COR-L47 (cell line): ENCODE measurements at regions not wholly inside any gene's neighbourhood (a gene's known extent, or its start where the extent isn't known, plus 50 kb on each side); places are given as distances from the start of the nearest gene placed in this dataset.
"Not testable (repeated sequence)": the region's sequence is repeated elsewhere in the genome, so short reads cannot be mapped to it uniquely, and the experiment has no call there.

Experiments used
- DNase-seq: peaks from one replicate; lab custom pipeline; 2025; lab: John Stamatoyannopoulos, UW

DNA sequence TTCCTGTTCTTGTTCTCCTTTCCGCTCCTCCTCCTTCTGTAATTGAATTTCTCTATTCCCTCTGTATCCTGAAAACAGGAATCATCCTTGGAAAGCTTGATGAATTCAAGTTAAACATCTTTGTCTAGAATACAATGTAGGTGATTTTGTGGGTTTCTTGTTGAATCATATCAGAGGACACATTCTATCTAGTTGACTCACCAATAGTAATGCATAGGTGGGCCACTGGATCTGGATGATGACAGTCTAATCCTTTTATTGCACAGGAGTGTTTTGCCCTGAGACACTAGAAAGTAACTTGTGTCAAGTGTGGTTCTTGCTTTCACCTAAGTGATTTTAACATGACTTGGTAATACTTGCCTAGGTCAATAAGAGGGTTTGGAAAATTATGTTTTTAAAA lies 164.3 kb downstream of the RFPL4B start:
- DNase-seq, result no peak

DNA sequence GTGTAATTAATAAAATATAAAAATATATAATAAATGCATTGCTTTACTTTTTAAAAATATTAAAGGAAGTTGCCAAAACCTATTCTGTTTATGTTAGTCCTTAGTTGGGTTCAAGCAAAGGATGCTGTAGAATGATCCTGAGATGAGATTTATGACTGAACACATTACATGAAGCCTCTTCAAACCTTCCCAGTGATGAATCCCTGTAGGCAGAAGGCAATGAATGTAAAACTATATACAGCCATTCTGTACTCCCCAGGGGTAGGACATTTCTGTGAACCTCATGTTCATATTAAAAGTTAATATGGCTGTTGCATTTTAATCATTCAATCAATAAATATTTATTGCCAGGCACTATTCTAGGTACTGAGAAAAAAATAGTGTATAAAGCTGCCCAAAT lies 166.0 kb downstream of the RFPL4B start:
- DNase-seq, result no peak

DNA sequence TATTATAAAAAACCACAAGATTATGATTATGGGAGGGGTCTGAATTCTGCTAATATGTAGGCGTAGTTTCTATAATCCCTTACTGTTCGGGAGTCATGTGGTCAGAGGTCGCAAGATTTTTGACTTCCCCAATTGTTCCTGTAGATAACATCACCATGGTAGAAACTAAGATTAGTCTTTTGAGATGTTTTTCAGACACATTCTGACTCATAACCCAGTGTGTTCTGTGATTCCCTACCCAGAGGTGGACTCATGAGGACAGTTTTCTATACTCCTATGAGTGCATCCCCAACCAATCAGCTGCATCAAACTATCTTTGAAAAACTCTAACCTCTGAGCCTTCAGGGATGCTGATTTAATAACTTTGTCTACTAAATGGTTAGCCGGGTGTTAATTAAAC lies 175.5 kb downstream of the RFPL4B start:
- DNase-seq, result no peak

DNA sequence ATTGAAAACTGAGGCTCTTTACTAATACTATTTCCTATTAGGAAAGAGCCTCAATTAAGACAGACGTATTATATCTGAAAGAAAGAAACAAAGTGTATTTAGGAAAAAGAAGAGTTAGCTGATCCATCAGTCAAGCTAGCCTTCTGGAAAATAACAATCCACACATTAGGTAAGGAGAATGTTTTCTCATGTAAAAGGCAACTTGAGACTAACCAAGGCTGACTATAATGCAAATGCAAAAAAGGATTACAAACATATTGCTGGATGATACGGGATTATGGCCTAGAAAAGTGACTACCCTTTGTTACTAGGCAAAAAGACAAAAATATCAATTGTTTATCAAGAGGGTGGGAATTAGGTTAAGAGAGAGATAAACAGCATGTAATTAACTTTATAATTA lies 176.9 kb downstream of the RFPL4B start:
- DNase-seq, result no peak

DNA sequence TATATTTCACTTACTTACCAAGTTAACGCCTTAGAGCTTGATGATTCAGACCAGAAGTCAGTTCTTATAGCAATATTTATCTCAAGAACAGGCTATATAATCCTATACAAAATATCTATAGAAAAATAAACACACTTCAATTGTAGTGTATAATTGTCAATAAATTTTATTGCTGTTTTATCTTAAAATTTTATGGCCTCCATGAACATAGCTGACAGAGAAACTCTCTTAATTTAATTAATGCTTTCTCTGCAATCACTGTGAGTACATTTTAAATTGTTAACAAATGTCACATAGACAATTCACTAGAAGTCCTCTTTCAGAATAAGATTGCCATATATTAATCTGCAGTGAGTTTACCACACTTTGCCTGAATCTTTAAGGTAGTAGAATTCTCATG lies 178.6 kb downstream of the RFPL4B start:
- DNase-seq, result no peak

DNA sequence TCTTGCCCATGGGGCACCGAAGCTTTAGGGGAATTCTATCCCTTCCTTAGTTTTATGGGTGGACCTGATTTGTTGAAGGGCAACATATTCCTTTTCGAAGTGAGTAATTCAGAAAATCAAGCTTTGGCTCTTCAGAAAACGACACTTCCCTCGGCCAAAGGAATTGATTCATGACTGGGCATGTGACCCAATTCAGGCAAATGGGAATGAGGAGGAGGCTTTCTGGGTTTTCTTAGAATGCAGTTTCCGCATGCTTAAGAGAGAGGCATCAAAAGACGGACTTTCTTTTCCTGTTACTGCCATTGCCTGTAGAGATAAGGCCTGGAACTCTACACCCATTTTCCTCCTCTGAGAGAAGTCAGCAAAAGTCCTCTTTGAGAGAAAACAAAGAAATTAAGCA lies 179.5 kb downstream of the RFPL4B start:
- no peak for DNase-seq

DNA sequence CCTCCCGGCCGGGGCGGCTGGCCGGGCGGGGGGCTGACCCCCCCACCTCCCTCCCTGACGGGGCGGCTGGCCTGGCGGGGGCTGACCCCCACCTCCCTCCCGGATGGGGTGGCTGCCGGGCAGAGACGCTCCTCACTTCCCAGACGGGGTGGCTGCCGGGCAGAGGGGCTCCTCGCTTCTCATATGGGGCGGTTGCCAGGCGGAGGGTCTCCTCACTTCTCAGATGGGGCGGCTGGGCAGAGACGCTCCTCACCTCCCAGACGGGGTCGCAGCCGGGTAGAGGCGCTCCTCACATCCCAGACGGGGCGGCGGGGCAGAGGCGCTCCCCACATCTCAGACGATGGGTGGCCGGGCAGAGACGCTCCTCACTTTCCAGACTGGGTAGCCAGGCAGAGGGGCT lies 181.2 kb downstream of the RFPL4B start:
- DNase-seq, result not testable (repeated sequence)

DNA sequence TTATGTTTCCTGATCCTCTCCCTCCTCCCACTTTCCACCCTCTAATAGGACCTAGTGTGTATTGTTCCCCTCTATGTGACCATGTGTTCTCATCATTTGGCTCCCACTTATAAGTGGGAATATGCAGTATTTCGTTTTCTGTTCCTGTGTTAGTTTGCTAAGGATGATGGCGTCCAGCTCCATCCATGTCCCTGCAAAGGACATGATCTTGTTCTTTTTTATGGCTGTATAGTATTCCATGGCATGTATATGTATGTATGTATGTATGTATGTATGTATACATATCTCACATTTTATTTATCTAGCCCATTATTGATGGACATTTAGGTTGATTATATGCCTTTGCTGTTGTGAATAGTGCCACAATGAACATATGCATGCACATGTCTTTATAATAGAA lies 188.7 kb downstream of the RFPL4B start:
- DNase-seq, result no peak

DNA sequence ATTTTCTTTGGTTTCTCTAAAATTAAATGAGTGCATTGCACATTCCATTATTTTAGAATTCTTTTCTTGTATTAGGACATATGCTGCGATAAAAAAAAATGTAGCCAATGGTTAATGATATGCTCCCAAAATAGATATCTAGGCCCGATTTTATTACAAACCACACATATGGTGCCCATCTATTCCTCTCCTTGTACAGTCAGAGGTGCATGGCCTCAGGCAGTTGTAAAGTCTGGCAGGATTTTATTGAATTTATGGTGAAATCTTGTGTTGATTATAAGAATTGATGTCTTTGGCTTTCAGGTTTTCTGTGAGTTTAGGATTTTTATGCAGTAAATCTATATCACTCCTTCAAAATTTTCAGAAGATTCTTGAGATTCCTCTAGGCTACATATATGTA lies 192.2 kb downstream of the RFPL4B start:
- DNase-seq, result no peak

DNA sequence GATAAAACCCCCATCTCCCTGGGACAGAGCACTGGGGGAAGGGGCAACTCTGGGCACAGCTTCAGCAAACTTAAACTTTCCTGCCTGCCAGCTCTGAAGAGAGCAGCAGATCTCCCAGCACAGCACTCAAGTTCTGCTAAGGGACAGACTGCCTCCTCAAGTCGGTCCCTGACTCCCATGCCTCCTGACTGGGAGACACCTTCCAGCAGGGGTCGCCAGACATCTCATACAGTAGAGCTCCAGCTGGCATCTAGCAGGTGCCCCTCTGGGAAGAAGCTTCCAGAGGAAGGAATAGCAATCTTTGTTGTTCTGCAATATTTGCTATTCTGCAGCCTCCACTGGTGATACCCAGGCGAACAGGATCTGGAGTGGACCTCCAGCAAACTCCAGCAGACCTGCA lies 194.7 kb downstream of the RFPL4B start:
- DNase-seq, result not testable (repeated sequence)

DNA sequence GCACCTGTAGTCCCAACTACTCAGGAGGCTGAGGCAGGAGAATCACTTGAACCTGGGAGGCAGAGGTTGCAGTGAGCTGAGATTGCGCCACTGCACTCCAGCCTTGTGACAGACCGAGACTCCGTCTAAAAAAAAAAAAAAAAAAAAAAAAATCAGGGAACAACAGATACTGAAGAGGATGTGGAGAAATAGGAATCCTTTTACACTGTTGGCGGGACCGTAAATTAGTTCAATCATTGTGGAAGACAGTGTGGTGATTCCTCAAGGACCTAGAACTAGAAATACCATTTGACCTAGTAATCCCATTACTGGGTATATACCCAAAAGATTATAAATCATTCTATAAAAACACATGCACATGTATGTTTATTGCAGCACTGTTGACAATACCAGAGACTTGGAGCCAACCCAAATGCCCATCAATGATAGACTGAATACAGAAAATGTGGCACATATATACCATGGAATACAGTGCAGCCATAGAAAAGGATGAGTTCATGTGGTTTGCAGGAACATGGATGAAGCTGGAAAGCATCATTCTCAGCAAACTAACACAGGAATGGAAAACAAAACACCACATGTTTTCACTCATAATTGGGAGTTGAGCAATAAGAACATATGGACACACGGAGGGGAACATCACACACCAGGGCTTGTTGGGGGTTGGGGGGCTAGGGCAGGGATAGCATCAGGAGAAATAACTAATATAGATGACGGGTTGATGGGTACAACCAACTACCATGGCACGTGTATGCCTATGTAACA lies 200.4 kb downstream of the RFPL4B start:
- not testable (repeated sequence) for DNase-seq

DNA sequence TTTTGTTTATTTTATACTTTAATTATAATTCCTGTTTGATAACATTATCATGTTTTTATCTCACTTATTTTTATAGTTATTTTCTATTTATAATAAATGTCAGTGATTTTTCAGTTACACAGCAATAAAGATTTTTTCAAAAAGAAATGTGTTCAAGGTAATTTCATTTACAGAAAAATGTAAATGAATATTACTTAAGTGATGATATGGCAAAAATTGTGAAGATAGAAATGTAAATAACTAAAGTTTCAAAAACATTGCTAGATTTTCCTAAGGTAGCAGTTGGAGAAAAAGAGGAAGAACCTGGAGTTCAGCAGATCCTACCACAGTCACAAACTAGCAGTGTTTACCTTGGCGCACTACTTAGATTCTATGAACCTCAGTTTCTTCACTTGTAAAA lies 202.6 kb downstream of the RFPL4B start:
- no peak for DNase-seq

DNA sequence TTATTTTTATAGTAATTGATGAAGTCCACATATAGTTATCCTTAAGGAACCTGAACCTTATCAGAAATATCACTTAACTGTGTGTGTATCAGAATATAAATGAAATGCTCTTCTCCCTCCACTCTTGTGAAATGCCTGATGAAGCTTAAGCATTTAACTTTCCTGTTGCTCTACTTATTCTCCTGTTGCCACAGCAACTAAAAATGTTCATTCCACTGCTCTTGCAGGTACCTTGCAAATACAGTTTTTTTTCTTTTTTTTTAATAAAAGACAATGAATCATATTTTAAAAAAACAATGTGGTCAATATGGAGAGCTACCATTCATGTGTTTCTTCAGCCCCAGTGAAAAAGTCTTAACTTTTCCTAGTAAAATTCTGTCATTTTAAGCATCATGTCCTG lies 210.3 kb downstream of the RFPL4B start:
- DNase-seq, result no peak

DNA sequence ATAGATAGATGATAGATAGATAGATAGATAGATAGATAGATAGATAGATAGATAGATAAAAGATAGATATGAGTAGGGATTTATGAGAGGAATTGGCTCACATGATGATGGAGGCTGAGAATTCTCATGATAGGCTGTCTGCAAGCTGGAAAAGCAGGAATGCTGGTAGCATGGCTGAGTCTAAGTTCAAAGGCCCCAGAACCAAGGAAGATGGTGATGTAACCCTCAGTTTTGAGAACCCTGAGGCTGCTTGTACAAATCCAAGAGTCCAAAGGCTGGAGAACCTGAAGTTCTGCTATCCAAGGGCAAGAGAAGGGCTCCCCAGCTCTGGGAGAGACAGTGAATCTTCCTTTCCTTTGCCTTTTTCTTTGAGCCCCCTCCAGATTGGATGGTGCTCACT lies 210.8 kb downstream of the RFPL4B start:
- DNase-seq, result no peak

DNA sequence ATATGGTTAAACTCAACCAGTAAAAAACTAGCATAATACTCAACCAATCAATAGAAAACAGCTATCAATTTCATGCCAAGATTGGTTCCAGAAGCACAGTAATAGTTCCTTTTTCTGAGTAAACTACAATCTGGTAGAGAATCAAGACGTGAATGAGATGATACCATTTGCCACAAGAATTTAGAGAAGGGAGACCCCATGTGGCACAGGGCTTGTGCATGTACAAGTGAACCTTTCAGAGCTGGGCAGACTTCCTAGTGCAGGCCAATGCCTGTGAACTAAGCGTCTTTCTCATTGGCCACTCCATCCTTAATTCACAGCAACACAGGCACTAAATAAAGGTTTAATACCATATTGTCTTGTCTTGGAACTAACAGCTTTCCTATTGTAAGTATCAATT lies 213.5 kb downstream of the RFPL4B start:
- DNase-seq, result no peak

DNA sequence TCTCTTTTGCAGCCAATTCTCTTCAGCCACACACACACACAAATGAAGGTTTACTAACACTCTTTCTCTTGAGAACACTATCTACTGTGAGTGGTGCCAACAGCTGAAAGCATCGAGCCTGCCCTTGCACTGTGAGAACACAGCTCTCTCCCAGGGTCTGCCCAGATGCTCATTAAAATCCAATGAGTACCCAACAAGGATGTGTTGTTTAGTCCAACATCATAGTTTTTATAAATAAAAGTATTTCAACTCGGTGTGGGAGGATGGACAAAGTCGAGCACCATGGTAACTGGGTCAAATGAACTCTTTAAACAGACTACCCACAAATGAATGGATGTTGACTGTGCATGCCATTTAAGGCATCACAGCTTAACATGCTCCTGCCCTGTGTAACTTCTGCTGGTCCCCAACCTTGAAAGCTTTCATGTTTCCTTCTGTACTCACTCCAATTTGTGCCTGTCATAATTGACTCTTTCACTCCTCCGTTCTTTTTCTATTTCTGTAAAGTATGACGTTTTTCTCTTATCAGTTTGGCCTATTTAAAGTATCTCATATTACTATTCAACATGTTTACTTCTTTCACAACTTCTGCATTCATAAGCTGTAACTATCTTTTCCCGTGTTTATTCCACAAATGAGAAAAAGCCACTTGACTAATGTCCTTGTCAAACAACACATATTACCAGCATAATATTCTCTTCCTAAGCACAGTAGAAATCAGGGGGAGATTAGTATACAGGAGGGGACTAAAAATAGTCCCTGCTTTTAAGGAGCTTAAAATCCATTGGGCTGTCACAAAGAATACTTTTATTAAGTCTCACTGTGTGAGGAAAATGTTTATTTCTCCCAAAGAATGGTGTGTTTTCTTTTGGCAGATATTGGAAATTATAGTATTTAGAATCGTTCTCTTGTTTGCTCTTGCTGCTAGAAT lies 215.4 kb downstream of the RFPL4B start:
- DNase-seq, result no peak

DNA sequence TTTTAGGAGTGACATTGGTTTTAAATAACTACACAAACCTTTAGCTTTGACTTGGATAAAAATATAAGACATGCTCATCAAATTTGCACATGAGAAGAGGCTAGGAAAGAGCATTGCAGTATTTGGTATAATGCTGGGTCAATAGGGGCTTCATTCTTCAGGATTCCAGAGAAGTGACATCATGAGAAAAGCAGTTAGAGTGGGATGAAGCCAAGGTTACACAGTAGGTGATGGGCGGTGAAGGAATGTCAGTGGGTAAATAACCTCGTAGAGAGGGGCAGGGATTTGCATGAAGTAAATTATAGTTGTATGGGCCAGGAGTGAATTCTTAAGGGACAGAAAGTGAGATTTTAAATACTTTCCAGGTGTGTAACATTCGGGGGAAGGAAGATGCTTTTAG lies 216.2 kb downstream of the RFPL4B start:
- no peak for DNase-seq

DNA sequence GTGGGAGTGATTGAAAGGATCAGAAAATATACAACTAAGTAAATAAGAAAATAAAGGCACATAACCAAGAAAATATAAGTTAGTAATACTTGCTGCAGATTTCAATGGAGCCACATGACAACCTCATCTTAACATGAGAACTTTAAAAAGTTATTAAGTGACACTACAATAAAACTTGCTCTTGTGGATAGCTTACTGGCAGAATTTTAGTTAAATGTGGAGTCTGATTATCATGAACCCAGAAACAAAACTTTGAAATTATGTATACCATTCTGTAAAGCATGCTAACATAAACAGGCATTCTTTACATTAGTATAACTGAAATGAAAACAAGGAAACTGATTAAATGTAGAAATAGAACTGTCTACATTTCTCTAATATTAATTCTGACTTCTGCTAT lies 220.9 kb downstream of the RFPL4B start:
- DNase-seq, result no peak

DNA sequence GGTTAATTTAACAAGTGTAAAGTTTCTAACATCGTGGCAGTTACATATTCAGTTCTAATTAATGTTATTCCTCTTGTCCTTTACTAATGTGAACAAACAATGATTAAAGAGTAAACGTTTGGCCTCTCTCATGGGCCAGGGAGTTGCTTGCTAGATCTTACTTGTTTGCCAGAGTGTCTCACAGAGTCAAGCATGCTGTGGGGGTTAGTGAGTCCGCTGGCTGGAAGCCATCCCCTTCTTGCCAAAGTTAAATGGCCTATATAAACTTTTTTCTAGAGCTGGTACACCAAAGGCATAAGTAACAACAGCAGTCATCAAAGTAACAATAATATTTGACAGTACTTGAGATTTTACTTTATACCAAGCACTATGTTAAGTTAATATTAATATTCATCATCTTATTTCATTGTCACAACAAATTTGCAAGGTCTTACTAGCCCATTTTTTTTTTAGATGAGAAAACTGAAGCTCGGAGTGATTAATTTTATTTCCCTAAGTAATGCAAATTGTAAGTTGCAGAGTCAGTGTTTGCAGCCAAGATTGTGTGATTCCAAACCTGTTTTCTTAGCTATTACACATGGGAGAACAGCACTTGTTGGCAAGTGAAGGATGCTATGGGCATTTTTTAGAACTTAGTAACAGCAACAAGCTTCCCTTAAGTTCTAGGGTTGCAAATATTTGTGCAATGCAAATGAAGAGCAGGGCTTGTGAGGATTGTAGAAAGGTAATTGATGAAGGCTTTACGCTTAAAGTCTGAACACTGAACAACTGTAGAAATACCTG lies 224.5 kb downstream of the RFPL4B start:
- no peak for DNase-seq

DNA sequence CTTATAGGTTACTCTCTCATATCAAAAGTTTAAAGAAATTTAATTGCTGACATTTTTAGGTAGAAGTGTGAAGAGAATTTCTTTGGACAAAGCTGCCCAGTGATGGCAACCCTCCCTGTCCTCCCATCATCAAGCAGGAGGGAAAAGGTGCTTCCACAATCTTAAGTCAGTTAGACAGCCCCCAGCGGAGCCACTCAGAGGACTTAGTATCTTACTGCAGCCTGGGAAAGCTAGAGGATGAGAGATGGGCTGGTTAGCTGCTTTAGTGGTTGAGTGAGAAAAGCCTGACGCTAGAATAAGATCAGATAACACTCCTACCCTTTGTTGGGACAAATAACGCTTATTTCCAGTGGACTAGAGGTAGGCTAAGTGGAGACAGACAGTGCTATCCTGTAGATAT lies 227.1 kb downstream of the RFPL4B start:
- DNase-seq, result no peak

DNA sequence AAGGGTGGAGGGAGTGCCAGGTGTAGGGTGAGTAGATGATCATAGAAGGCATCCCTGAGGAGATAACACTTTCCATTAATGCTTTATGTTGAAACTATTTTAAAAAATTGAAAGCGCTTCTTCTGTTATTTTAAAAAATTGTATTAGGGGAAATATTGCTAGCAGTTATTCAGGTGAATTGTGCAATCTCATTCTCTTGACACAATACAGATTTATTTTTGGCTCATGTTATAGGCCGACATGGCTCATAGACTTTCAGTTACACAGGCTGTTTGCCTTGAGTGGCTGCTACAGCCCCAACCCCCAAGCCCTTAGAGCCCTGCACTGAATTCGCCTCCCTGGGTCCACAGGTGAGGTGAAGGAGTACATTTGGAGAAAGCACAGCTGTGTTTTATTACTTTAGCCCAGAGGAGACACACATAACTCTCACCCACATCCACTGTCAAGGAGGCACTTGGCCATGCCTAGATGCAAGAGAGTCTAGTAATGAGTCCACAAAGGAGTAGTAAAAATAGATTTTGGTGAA lies 228.2 kb downstream of the RFPL4B start:
- DNase-seq, result no peak

DNA sequence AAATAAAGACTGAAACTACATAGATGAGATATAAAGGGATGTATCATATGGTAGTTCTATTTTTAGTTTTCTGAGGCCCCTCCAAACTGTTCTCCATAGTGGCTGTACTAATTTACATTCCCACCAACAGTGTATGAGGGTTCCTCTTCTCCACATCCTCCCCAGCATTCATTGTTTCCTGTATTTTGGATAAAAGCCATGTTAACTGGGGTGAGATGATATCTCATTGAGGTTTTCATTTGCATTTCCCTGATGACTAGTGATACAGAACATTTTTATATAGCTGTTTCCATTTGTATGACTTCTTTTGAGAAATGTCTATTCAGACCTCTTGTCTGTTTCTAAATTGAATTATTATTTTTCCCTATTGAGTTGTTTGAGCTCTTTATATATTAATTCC lies 229.3 kb downstream of the RFPL4B start:
- DNase-seq, result no peak
